ENCODE measurements at regions not wholly inside any gene's neighbourhood (a gene's known extent, or its start where the extent isn't known, plus 50 kb on each side); places are given as distances from the start of the nearest gene placed in this dataset.

DNA sequence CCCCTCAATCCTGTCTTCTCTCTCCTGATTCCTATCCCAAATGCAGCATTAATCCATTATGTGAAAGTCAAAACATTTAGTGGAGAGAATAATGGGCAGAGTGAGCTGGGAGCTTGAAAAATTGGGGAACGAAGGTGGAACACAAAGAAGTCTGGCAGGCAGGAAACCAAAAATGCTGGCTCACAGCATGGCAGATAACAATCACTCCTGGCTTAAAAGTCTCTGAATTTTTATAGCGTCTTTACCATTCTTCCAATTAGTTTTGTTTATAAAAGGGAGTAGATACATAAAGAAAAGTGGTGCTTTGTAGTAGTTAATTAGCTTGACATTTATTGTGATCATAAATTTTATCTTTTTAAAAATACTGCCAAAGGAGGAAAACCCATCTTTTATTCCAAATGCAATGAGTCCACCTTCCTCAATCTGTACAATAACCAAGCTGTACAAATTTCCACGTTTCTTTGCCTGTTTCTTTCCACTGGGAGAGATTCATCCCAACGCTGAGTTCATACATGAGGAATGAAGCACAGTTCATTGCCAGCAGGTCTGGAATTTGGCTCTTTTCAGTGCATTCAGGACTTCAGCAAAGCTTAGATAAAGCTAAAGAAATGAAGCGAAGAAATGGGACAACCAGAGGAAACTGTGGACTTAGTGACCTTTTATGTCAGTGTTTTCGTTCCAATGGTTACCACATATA is 174.7 kb downstream of the HMHB1 start:
- ChIA-PET CTCF (no interaction called here), POLR2A (ENCODE audit: unreplicated experiment) (no interaction called here)
- no peaks in the 10 kb centered on the region for H3K36me3 ChIP-seq (ENCODE audit: low read depth)
- no peaks in the 10 kb centered on the region for H3K27me3 ChIP-seq (ENCODE audit: insufficient read depth, low read depth)
- BruUV-seq (replicated peaks), result no TSS peak
- no peaks in the 10 kb centered on the region for H4K20me1 ChIP-seq (ENCODE audit: insufficient read depth)
- H3K4me3 ChIP-seq, result no peak overlapping the region
- no peak for DNase-seq
- TF ChIP-seq, protein P1, sequence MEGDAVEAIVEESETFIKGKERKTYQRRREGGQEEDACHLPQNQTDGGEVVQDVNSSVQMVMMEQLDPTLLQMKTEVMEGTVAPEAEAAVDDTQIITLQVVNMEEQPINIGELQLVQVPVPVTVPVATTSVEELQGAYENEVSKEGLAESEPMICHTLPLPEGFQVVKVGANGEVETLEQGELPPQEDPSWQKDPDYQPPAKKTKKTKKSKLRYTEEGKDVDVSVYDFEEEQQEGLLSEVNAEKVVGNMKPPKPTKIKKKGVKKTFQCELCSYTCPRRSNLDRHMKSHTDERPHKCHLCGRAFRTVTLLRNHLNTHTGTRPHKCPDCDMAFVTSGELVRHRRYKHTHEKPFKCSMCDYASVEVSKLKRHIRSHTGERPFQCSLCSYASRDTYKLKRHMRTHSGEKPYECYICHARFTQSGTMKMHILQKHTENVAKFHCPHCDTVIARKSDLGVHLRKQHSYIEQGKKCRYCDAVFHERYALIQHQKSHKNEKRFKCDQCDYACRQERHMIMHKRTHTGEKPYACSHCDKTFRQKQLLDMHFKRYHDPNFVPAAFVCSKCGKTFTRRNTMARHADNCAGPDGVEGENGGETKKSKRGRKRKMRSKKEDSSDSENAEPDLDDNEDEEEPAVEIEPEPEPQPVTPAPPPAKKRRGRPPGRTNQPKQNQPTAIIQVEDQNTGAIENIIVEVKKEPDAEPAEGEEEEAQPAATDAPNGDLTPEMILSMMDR (conservative IDR thresholded peaks at IDR 0.05), result no peak
- TF ChIP-seq EZH2 (IDR thresholded peaks at IDR 0.05; ENCODE audit: low read depth), result no peak
- H2AFZ ChIP-seq, result no peak overlapping the region
- H3K27ac ChIP-seq, result no peak overlapping the region
- H3K4me2 ChIP-seq, result 0 out of 2 replicates have a peak overlapping the region, but pooled peaks have one; percentile 10
- peaks cover 17% of the 10 kb centered on the region for H3K4me1 ChIP-seq (replicated peaks; ENCODE audit: insufficient read depth)
- intact Hi-C loops (cut with micrococcal nuclease; ENCODE audit: unreplicated experiment), result no loop called here
- H3K9me2 ChIP-seq (ENCODE audit: insufficient read depth), result no peaks in the 10 kb centered on the region
- H3K9me3 ChIP-seq (ENCODE audit: insufficient read depth, low read depth), result 0 out of 2 replicates have a peak, but pooled peaks cover 3% of the 10 kb centered on the region
- no peaks in the 10 kb centered on the region for H3K79me2 ChIP-seq (ENCODE audit: low read depth)
- H3F3A ChIP-seq (ENCODE audit: insufficient read depth, low read depth), result peaks cover 12% of the 10 kb centered on the region

DNA sequence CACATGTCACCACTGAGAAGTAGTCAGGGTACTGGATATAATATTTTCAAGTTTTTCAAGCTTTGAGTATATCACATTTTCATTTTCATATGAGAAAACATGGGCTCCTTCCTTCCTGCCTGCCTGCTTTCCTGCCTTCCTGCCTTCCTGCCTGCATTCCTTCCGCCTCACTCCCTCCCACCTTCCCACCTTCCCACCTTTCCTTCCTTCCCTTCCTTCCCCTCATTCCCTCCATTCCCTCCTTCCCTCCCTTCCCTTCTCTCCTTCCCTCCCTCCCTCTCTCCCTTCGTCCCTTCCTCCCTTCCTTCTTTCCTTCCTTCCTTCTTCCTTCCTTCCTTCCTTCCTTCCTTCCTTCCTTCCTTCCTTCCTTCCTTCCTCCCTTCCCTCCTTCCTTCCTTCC is 175.3 kb downstream of the HMHB1 start:
- peaks cover 12% of the 10 kb centered on the region for H3F3A ChIP-seq (ENCODE audit: insufficient read depth, low read depth)
- POLR2A ChIA-PET (ENCODE audit: unreplicated experiment), result no interaction called here
- H3K27me3 ChIP-seq (ENCODE audit: insufficient read depth, low read depth), result no peaks in the 10 kb centered on the region
- H3K9me3 ChIP-seq (ENCODE audit: insufficient read depth, low read depth), result 0 out of 2 replicates have a peak, but pooled peaks cover 3% of the 10 kb centered on the region
- CTCF ChIA-PET, result no interaction called here
- H3K4me3 ChIP-seq, result no peak overlapping the region
- H4K20me1 ChIP-seq (ENCODE audit: insufficient read depth), result no peaks in the 10 kb centered on the region
- no peaks in the 10 kb centered on the region for H3K9me2 ChIP-seq (ENCODE audit: insufficient read depth)
- no peak for TF ChIP-seq EZH2 (IDR thresholded peaks at IDR 0.05; ENCODE audit: low read depth)
- TF ChIP-seq, protein P1 (conservative IDR thresholded peaks at IDR 0.05), result no peak
- no peaks in the 10 kb centered on the region for H3K79me2 ChIP-seq (ENCODE audit: low read depth)
- H2AFZ ChIP-seq, result no peak overlapping the region
- DNase-seq, result no peak
- H3K36me3 ChIP-seq (ENCODE audit: low read depth), result no peaks in the 10 kb centered on the region
- BruUV-seq (replicated peaks), result no TSS peak
- peaks cover 17% of the 10 kb centered on the region for H3K4me1 ChIP-seq (replicated peaks; ENCODE audit: insufficient read depth)
- H3K4me2 ChIP-seq, result no peak overlapping the region
- H3K27ac ChIP-seq, result no peak overlapping the region
- intact Hi-C loops (cut with micrococcal nuclease; ENCODE audit: unreplicated experiment), result no loop called here

DNA sequence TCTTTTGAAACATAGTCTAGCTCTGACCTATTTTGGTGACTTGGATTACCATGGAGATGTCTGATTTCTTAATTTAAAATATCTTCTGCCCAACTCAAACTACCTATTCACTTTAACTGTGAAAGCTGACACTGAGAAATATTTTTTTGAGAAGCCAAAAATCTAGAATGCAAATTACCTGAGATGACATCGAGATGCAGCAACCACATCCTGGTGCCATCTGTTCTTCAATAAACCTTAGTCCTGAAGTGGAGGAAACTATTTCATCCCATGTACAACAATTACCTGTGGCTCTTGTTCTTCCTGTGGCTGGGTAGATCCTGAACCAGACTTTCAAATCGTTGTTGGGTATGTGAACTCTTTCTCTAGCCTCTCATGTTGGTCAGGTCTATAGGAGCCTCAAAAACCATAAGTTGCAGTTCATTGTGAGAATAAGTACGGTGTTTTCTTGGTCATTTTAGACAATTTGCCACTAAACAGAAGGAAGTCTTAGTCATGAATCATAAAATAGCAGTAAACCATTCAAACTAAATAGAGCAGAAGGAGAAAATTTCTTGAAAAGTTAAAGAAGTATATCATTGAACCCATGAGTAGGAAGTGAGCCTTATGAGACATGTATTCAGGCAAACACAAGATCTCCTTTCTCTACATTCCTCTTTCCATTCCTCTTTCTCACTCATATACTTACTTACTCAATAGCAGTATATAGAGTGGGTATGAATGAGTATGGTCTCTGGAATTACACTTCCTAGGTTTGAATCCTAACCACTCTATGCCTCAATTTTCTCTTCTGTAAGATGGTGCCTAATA is 176.0 kb downstream of the HMHB1 start:
- Histone ChIP-seq H3K4me3 (no peak overlapping the region), H3K27me3 (ENCODE audit: insufficient read depth, low read depth) (no peaks in the 10 kb centered on the region), H3K9me3 (ENCODE audit: insufficient read depth, low read depth) (0 out of 2 replicates have a peak, but pooled peaks cover 3% of the 10 kb centered on the region), H4K20me1 (ENCODE audit: insufficient read depth) (no peaks in the 10 kb centered on the region), H3K4me2 (no peak overlapping the region), H3K79me2 (ENCODE audit: low read depth) (no peaks in the 10 kb centered on the region), H3K27ac (no peak overlapping the region), H3K4me1 (replicated peaks; ENCODE audit: insufficient read depth) (peaks cover 17% of the 10 kb centered on the region), H3F3A (ENCODE audit: insufficient read depth, low read depth) (peaks cover 12% of the 10 kb centered on the region), H3K9me2 (ENCODE audit: insufficient read depth) (no peaks in the 10 kb centered on the region), H2AFZ (no peak overlapping the region), H3K36me3 (ENCODE audit: low read depth) (no peaks in the 10 kb centered on the region)
- POLR2A ChIA-PET (ENCODE audit: unreplicated experiment), result no interaction called here
- no TSS peak for BruUV-seq (replicated peaks)
- no peak for TF ChIP-seq EZH2 (IDR thresholded peaks at IDR 0.05; ENCODE audit: low read depth)
- TF ChIP-seq, protein P1 (conservative IDR thresholded peaks at IDR 0.05), result no peak
- intact Hi-C loops (cut with micrococcal nuclease; ENCODE audit: unreplicated experiment), result no loop called here
- no peak for DNase-seq
- CTCF ChIA-PET, result interaction anchor here (0.6 kb wide), 1 partner anchor 24 kb away, joined by 9 read pairs; no protein-coding TSS in a partner anchor

All from PC-9 (cell line).